Neural progenitor cell (in vitro differentiated cells): ENCODE measurements at regions not wholly inside any gene's neighbourhood (a gene's known extent, or its start where the extent isn't known, plus 50 kb on each side); places are given as distances from the start of the nearest gene placed in this dataset.

Source experiments
- EZH2 ChIP-seq: fragments of 200-600 bp; sonication (generic); IDR thresholded peaks from 2 replicates; pipeline ENCODE4 v1.6.1; 2017; ENCODE audit warnings: antibody characterized with exemption, mild to moderate bottlenecking, moderate library complexity
- EZH2phosphoT487 ChIP-seq: fragments of 200-600 bp; sonication (generic); IDR thresholded peaks from 2 replicates; pipeline ENCODE4 v1.6.1; 2017; ENCODE audit warnings: antibody characterized with exemption
- TF ChIP-seq, protein P1 (sequence below): fragments of 200-600 bp; sonication (generic); IDR thresholded peaks from 2 replicates; pipeline ENCODE4 v1.5.1; 2017; ENCODE audit warnings: antibody characterized with exemption, mild to moderate bottlenecking

DNA sequence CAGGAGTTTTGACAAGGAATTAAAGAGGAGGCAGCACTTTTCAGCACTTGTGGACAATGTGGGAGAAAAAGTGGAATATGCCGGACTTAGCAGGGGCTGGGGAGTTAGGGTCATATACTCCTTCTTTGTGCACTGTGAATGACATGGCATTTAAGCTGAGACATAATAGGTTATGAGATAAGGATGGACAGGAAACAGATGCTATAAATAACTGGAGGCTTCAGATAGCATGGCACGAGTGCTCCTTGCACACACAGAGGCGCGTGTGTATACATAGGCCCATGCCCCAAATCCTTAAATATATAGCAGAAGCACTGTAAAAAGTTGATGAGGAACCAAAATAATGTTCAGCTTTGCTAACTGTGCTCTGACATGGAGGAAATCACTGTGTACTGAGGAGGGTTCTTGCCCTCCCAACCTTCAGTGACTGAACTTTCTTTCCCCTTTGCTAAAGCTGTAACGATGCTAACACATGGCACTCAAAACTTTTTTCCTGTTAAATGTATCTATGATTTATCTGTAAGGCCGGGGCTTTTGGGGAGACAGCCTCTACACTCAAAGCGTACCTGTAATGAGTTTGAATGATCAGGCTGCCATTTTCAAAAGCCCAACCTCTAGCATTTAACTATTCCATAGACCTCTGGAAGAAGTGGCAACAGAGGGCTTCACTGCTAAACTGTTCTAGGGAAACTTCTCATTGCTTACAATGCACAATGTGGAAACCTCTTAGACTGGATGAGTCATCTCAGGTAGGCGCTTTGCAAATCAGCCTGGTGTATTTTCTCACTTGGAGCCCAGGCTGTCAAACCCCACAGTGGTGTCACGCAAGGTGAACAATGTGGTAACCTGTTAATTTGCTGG is 784.6 kb downstream of the NR2F2 start:
- TF ChIP-seq, protein P1, sequence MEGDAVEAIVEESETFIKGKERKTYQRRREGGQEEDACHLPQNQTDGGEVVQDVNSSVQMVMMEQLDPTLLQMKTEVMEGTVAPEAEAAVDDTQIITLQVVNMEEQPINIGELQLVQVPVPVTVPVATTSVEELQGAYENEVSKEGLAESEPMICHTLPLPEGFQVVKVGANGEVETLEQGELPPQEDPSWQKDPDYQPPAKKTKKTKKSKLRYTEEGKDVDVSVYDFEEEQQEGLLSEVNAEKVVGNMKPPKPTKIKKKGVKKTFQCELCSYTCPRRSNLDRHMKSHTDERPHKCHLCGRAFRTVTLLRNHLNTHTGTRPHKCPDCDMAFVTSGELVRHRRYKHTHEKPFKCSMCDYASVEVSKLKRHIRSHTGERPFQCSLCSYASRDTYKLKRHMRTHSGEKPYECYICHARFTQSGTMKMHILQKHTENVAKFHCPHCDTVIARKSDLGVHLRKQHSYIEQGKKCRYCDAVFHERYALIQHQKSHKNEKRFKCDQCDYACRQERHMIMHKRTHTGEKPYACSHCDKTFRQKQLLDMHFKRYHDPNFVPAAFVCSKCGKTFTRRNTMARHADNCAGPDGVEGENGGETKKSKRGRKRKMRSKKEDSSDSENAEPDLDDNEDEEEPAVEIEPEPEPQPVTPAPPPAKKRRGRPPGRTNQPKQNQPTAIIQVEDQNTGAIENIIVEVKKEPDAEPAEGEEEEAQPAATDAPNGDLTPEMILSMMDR = no peak
- TF ChIP-seq EZH2 (no peak), EZH2phosphoT487 (no peak)
